DMS53 treated with DMSO at 0.1 percent for 48 hours (cell line): ENCODE measurements at regions not wholly inside any gene's neighbourhood (a gene's known extent, or its start where the extent isn't known, plus 50 kb on each side); places are given as distances from the start of the nearest gene placed in this dataset.
A peak's percentile ranks its signal among the peaks of the same experiment; 100 is the strongest.

Experiments
- DNase-seq: peaks from one replicate; lab custom pipeline; 2025; ENCODE audit not compliant: unreplicated experiment; lab: John Stamatoyannopoulos, UW

- no peak for DNase-seq
These were observed 374.9 kb downstream of the GJA1 start for GRCh38 chr6:121810158-121811032.

- no peak for DNase-seq
These were observed 375.7 kb downstream of the GJA1 start for GRCh38 chr6:121811106-121811505.

- no peak for DNase-seq
These were observed 380.9 kb downstream of the GJA1 start for GRCh38 chr6:121816361-121816760.

GRCh38 chr6:121816906-121817540 lies 381.6 kb downstream of the GJA1 start:
- no peak for DNase-seq

GRCh38 chr6:121823437-121823851 lies 388.0 kb downstream of the GJA1 start:
- DNase-seq = no peak

- DNase-seq = no peak
These were observed 390.8 kb downstream of the GJA1 start for GRCh38 chr6:121826156-121826810.

GRCh38 chr6:121828146-121828886 lies 392.9 kb downstream of the GJA1 start:
- no peak for DNase-seq

GRCh38 chr6:121830736-121831135 lies 395.3 kb downstream of the GJA1 start:
- no peak for DNase-seq

GRCh38 chr6:121835662-121836061 lies 400.2 kb downstream of the GJA1 start:
- no peak for DNase-seq

- no peak for DNase-seq
These were observed 402.2 kb downstream of the GJA1 start for GRCh38 chr6:121837545-121838229.

GRCh38 chr6:121838842-121839241 lies 403.4 kb downstream of the GJA1 start:
- DNase-seq = no peak

GRCh38 chr6:121839896-121840295 lies 404.4 kb downstream of the GJA1 start:
- DNase-seq = no peak

GRCh38 chr6:121844898-121845297 lies 409.5 kb downstream of the GJA1 start:
- DNase-seq = no peak

GRCh38 chr6:121847806-121848522 lies 412.5 kb downstream of the GJA1 start:
- DNase-seq = no peak

GRCh38 chr6:121848523-121849255 lies 413.2 kb downstream of the GJA1 start:
- DNase-seq = no peak

GRCh38 chr6:121849477-121849876 lies 414.0 kb downstream of the GJA1 start:
- DNase-seq = peak; percentile 17

- DNase-seq = no peak
These were observed 415.6 kb downstream of the GJA1 start for GRCh38 chr6:121851056-121851455.

- no peak for DNase-seq
These were observed 418.2 kb downstream of the GJA1 start for GRCh38 chr6:121853686-121854085.

- DNase-seq = no peak
These were observed 420.1 kb downstream of the GJA1 start for GRCh38 chr6:121855521-121855920.
